HG03064 (cell line): ENCODE measurements at regions not wholly inside any gene's neighbourhood (a gene's known extent, or its start where the extent isn't known, plus 50 kb on each side); places are given as distances from the start of the nearest gene placed in this dataset.
"Not testable (repeated sequence)": the region's sequence is repeated elsewhere in the genome, so short reads cannot be mapped to it uniquely, and the experiment has no call there.

ENCODE experiments used
- ATAC-seq: cut with Tn5 transposase; IDR thresholded peaks from one replicate; pipeline ENCODE4 v1.9.1; 2021; ENCODE audit warnings: low read depth; ENCODE audit not compliant: unreplicated experiment

GRCh38 chr6:121853686-121854085, 418.2 kb downstream of the GJA1 start:
- ATAC-seq: no peak

GRCh38 chr6:121855521-121855920, 420.1 kb downstream of the GJA1 start:
- ATAC-seq: no peak

GRCh38 chr6:121856296-121856695, 420.9 kb downstream of the GJA1 start:
- no peak for ATAC-seq

- ATAC-seq: no peak
These were observed 422.1 kb downstream of the GJA1 start for GRCh38 chr6:121857551-121857950.

GRCh38 chr6:121858310-121858709, 422.9 kb downstream of the GJA1 start:
- ATAC-seq: no peak

GRCh38 chr6:121858986-121859385, 423.5 kb downstream of the GJA1 start:
- ATAC-seq: no peak

GRCh38 chr6:121865811-121866210, 430.4 kb downstream of the GJA1 start:
- no peak for ATAC-seq

- no peak for ATAC-seq
These were observed 431.6 kb downstream of the GJA1 start for GRCh38 chr6:121867095-121867494.

GRCh38 chr6:121868206-121868605, 432.8 kb downstream of the GJA1 start:
- ATAC-seq: no peak

GRCh38 chr6:121873595-121873994, 438.1 kb downstream of the GJA1 start:
- no peak for ATAC-seq

- no peak for ATAC-seq
These were observed 441.3 kb downstream of the GJA1 start for GRCh38 chr6:121876721-121877120.

GRCh38 chr6:121879149-121879548, 443.7 kb downstream of the GJA1 start:
- ATAC-seq: no peak

- no peak for ATAC-seq
These were observed 445.4 kb downstream of the GJA1 start for GRCh38 chr6:121880831-121881230.

- ATAC-seq: no peak
These were observed 446.7 kb downstream of the GJA1 start for GRCh38 chr6:121881974-121882667.

- ATAC-seq: no peak
These were observed 448.6 kb downstream of the GJA1 start for GRCh38 chr6:121884091-121884490.

- ATAC-seq: no peak
These were observed 449.2 kb downstream of the GJA1 start for GRCh38 chr6:121884620-121885019.

GRCh38 chr6:121885399-121886152, 450.1 kb downstream of the GJA1 start:
- no peak for ATAC-seq

GRCh38 chr6:121886223-121886830, 450.9 kb downstream of the GJA1 start:
- ATAC-seq: no peak

- no peak for ATAC-seq
These were observed 452.3 kb downstream of the GJA1 start for GRCh38 chr6:121887724-121888123.

GRCh38 chr6:121890307-121890910, 455.0 kb downstream of the GJA1 start:
- ATAC-seq: no peak

- ATAC-seq: not testable (repeated sequence)
These were observed 460.3 kb downstream of the GJA1 start for GRCh38 chr6:121895731-121896130.
